Activated CD4-positive, alpha-beta T cell treated with anti-CD3 and anti-CD28 coated beads, Interleukin-2, amount 10 ng/mL, durations not matched to agents 24 days and 14 days (primary cell): ENCODE measurements at regions not wholly inside any gene's neighbourhood (a gene's known extent, or its start where the extent isn't known, plus 50 kb on each side); places are given as distances from the start of the nearest gene placed in this dataset.

Source experiments
- DNase-seq: peaks from one replicate; pipeline ENCODE4 v3.0.0; 2022
- H3K27ac Mint-ChIP-seq: one replicate; pipeline ENCODE4 v1.8.0; 2022; ENCODE audit warnings: mild to moderate bottlenecking, mixed read lengths
- H3K27me3 Mint-ChIP-seq: one replicate; pipeline ENCODE4 v1.8.0; 2022; ENCODE audit warnings: mixed read lengths
- H3K36me3 Mint-ChIP-seq: one replicate; pipeline ENCODE4 v1.8.0; 2022; ENCODE audit warnings: low read depth, mild to moderate bottlenecking, mixed read lengths
- H3K4me1 Mint-ChIP-seq: one replicate; pipeline ENCODE4 v1.8.0; 2021; ENCODE audit warnings: mixed read lengths
- H3K4me3 Mint-ChIP-seq: one replicate; pipeline ENCODE4 v1.8.0; 2022; ENCODE audit warnings: mild to moderate bottlenecking, moderate library complexity, mixed read lengths
- H3K9me3 Mint-ChIP-seq: one replicate; pipeline ENCODE4 v1.8.0; 2021; ENCODE audit warnings: mixed read lengths
- intact Hi-C: fragments of 100-400 bp; cut with micrococcal nuclease; formaldehyde crosslinking; loops from one replicate; pipeline ENCODE4 v1.15.1; 2023

GRCh38 chr7:68348401-68348800 is 1249.9 kb upstream of the AUTS2 start:
- no peak overlapping the region for H3K27ac Mint-ChIP-seq
- H3K4me1 Mint-ChIP-seq = no peaks in the 10 kb centered on the region
- no peak overlapping the region for H3K4me3 Mint-ChIP-seq
- H3K9me3 Mint-ChIP-seq = peaks cover 15% of the 10 kb centered on the region
- intact Hi-C loops = no loop called here
- no peaks in the 10 kb centered on the region for H3K36me3 Mint-ChIP-seq
- no peak for DNase-seq
- no peaks in the 10 kb centered on the region for H3K27me3 Mint-ChIP-seq

- intact Hi-C loops = no loop called here
- H3K27ac Mint-ChIP-seq = no peak overlapping the region
These were observed 1235.3 kb upstream of the AUTS2 start for GRCh38 chr7:68362745-68363518.

DNA sequence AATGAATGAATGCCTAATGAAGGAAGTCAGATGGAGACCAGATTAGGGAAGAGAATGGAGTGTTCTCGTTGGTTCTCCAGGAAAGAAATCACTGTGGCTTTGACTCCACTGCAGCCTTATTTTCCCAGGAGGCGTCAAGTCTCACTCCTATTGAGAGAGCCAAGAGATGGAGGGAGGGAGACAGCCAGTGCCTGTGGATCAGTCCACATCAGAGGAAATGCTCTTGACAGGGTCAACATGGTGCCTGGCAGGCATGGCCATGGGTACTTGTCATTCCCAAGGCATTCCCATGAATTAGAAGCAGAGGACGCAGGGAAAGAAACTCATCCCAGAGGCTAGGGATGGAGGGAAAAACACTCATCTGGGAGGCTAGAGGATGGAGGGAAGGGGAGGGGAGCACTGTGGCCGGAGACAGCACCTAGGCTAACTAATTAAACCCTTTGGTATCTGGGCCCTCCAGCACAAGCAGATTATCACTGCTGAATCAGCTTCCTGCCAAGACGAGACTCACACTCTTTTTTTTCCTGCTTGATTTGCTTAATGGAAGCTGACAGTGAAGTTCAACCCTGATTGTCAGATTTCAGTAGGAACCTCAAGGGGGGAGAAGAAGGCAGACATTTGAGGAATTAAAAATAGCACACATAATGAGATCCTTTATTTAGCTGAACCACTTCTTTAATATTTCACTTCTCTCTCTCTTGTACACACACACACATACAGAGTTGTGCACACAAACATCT is 1233.2 kb upstream of the AUTS2 start:
- Mint-ChIP-seq H3K4me3 (no peak overlapping the region), H3K36me3 (no peaks in the 10 kb centered on the region), H3K9me3 (peaks cover 27% of the 10 kb centered on the region), H3K4me1 (no peaks in the 10 kb centered on the region), H3K27me3 (no peaks in the 10 kb centered on the region), H3K27ac (no peak overlapping the region)
- intact Hi-C loops = no loop called here
- DNase-seq = no peak

More at GRCh38 chr7:68362745-68363518, 1235.3 kb upstream of the AUTS2 start:
- Mint-ChIP-seq H3K4me1 (no peaks in the 10 kb centered on the region), H3K36me3 (no peaks in the 10 kb centered on the region), H3K27me3 (no peaks in the 10 kb centered on the region), H3K4me3 (no peak overlapping the region), H3K9me3 (peaks cover 15% of the 10 kb centered on the region)
- DNase-seq = no peak

- intact Hi-C loops = no loop called here
- no peaks in the 10 kb centered on the region for H3K27me3 Mint-ChIP-seq
These were observed 1226.3 kb upstream of the AUTS2 start for GRCh38 chr7:68371985-68372384.

GRCh38 chr7:68376131-68376661 is 1222.1 kb upstream of the AUTS2 start:
- no peak for DNase-seq
- peaks cover 3% of the 10 kb centered on the region for H3K36me3 Mint-ChIP-seq
- H3K4me3 Mint-ChIP-seq = no peak overlapping the region
- intact Hi-C loops = no loop called here
- H3K27me3 Mint-ChIP-seq = no peaks in the 10 kb centered on the region
- no peaks in the 10 kb centered on the region for H3K4me1 Mint-ChIP-seq
- peaks cover 22% of the 10 kb centered on the region for H3K9me3 Mint-ChIP-seq
- H3K27ac Mint-ChIP-seq = no peak overlapping the region

More at GRCh38 chr7:68371985-68372384, 1226.3 kb upstream of the AUTS2 start:
- Mint-ChIP-seq H3K27ac (no peak overlapping the region), H3K4me1 (no peaks in the 10 kb centered on the region), H3K9me3 (peaks cover 22% of the 10 kb centered on the region), H3K36me3 (peaks cover 3% of the 10 kb centered on the region), H3K4me3 (no peak overlapping the region)
- no peak for DNase-seq

GRCh38 chr7:68381731-68382130 is 1216.5 kb upstream of the AUTS2 start:
- H3K9me3 Mint-ChIP-seq = peaks cover 20% of the 10 kb centered on the region
- no peak overlapping the region for H3K4me3 Mint-ChIP-seq
- H3K27me3 Mint-ChIP-seq = no peaks in the 10 kb centered on the region
- intact Hi-C loops = no loop called here
- no peaks in the 10 kb centered on the region for H3K4me1 Mint-ChIP-seq
- H3K27ac Mint-ChIP-seq = no peak overlapping the region
- no peak for DNase-seq
- no peaks in the 10 kb centered on the region for H3K36me3 Mint-ChIP-seq

DNA sequence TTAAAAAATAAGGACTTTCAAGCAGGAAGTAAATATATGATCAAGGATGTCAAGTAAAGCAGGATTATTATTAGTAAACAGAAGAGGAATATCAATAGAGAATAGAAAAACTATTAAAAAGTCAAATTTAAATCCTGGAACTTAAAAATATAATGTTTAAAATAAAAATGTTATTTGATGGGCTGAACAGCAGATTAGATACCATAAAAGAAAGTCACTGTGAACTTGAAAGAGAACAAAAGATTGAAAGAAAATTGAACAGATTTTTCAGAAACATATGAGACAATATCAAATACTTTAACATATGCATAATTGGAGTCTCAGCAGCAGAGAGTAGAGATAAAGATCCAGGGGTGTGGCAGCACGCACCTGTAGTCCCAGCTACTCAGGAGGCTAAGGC is 1213.7 kb upstream of the AUTS2 start:
- DNase-seq = no peak
- Mint-ChIP-seq H3K9me3 (peaks cover 15% of the 10 kb centered on the region), H3K4me3 (no peak overlapping the region), H3K27ac (no peak overlapping the region), H3K27me3 (no peaks in the 10 kb centered on the region), H3K4me1 (no peaks in the 10 kb centered on the region), H3K36me3 (no peaks in the 10 kb centered on the region)
- intact Hi-C loops = no loop called here

- intact Hi-C loops = no loop called here
- H3K4me3 Mint-ChIP-seq = no peak overlapping the region
These were observed 1205.2 kb upstream of the AUTS2 start for GRCh38 chr7:68393051-68393450.

GRCh38 chr7:68394131-68394530 is 1204.1 kb upstream of the AUTS2 start:
- Mint-ChIP-seq H3K4me3 (no peak overlapping the region), H3K9me3 (peaks cover 16% of the 10 kb centered on the region), H3K36me3 (peaks cover 1% of the 10 kb centered on the region), H3K27ac (no peak overlapping the region), H3K4me1 (no peaks in the 10 kb centered on the region), H3K27me3 (no peaks in the 10 kb centered on the region)
- intact Hi-C loops = no loop called here
- DNase-seq = no peak

More at GRCh38 chr7:68393051-68393450, 1205.2 kb upstream of the AUTS2 start:
- no peak for DNase-seq
- no peak overlapping the region for H3K27ac Mint-ChIP-seq
- no peaks in the 10 kb centered on the region for H3K4me1 Mint-ChIP-seq
- H3K9me3 Mint-ChIP-seq = peaks cover 22% of the 10 kb centered on the region
- H3K36me3 Mint-ChIP-seq = peaks cover 1% of the 10 kb centered on the region
- H3K27me3 Mint-ChIP-seq = no peaks in the 10 kb centered on the region

GRCh38 chr7:68399991-68400590 is 1198.2 kb upstream of the AUTS2 start:
- intact Hi-C loops = no loop called here
- DNase-seq = no peak

GRCh38 chr7:68400783-68401182 is 1197.5 kb upstream of the AUTS2 start:
- Mint-ChIP-seq H3K27me3 (no peaks in the 10 kb centered on the region), H3K4me3 (no peak overlapping the region), H3K4me1 (no peaks in the 10 kb centered on the region), H3K27ac (no peak overlapping the region), H3K9me3 (peaks cover 11% of the 10 kb centered on the region), H3K36me3 (no peaks in the 10 kb centered on the region)
- intact Hi-C loops = no loop called here
- no peak for DNase-seq

More at GRCh38 chr7:68399991-68400590, 1198.2 kb upstream of the AUTS2 start:
- no peaks in the 10 kb centered on the region for H3K27me3 Mint-ChIP-seq
- no peak overlapping the region for H3K4me3 Mint-ChIP-seq
- no peak overlapping the region for H3K27ac Mint-ChIP-seq
- no peaks in the 10 kb centered on the region for H3K4me1 Mint-ChIP-seq
- H3K36me3 Mint-ChIP-seq = no peaks in the 10 kb centered on the region
- peaks cover 13% of the 10 kb centered on the region for H3K9me3 Mint-ChIP-seq

DNA sequence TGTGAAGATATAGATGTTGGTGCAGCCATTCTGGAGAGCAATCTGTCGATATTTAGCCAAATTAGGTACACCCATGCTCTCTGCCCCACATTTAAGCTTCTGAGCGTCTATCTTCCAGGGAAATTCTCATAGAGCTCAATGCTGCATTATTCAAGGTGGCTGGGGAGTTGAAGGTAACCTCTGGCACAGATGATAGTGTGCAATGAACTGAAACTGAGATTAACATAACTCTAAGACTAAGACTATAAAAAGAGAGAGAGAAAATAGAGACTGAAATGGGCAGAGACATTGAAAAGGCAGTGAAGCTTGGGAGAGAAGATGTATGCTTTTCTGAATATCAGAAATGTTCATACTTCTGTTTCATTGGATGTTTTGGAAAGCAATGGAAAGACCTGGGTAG is 1197.0 kb upstream of the AUTS2 start:
- Mint-ChIP-seq H3K27ac (no peak overlapping the region), H3K27me3 (no peaks in the 10 kb centered on the region), H3K4me1 (no peaks in the 10 kb centered on the region), H3K4me3 (no peak overlapping the region), H3K36me3 (no peaks in the 10 kb centered on the region), H3K9me3 (peaks cover 8% of the 10 kb centered on the region)
- DNase-seq = no peak
- intact Hi-C loops = no loop called here

- H3K27ac Mint-ChIP-seq = no peak overlapping the region
- H3K27me3 Mint-ChIP-seq = no peaks in the 10 kb centered on the region
- no peak overlapping the region for H3K4me3 Mint-ChIP-seq
These were observed 1191.8 kb upstream of the AUTS2 start for GRCh38 chr7:68406480-68406879.

DNA sequence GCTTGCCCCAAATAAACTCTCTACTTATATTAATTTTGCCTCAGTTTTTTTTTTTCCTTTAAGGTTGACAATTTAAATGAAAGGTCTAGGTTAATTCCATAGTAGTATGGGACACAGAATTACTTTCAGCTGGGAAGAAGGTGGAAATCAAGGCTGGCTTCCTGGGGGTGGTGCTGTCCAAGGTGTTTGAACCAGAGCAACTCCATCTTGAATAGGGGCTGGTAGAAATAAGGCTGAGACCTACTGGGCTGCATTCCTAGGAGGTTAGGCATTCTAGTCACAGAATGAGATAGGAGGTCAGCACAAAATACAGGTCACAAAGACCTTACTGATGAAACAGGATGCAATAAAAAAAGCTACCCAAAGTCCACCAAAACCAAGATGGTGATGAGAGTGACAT is 1190.8 kb upstream of the AUTS2 start:
- Mint-ChIP-seq H3K4me1 (no peaks in the 10 kb centered on the region), H3K4me3 (no peak overlapping the region), H3K9me3 (peaks cover 9% of the 10 kb centered on the region), H3K27ac (no peak overlapping the region), H3K36me3 (no peaks in the 10 kb centered on the region), H3K27me3 (no peaks in the 10 kb centered on the region)
- intact Hi-C loops = no loop called here
- no peak for DNase-seq

More at GRCh38 chr7:68406480-68406879, 1191.8 kb upstream of the AUTS2 start:
- peaks cover 9% of the 10 kb centered on the region for H3K9me3 Mint-ChIP-seq
- intact Hi-C loops = no loop called here
- H3K36me3 Mint-ChIP-seq = no peaks in the 10 kb centered on the region
- no peak for DNase-seq
- no peaks in the 10 kb centered on the region for H3K4me1 Mint-ChIP-seq
